ENCODE measurements at regions not wholly inside any gene's neighbourhood (a gene's known extent, or its start where the extent isn't known, plus 50 kb on each side); places are given as distances from the start of the nearest gene placed in this dataset.

GRCh38 chrX:42992199-42992943 is 214.4 kb upstream of the PPP1R2C start:
- Mint-ChIP-seq H3K4me3 (ENCODE audit: unreplicated experiment) (no peak overlapping the region), H3K27me3 (ENCODE audit: unreplicated experiment) (peaks cover 2% of the 10 kb centered on the region), H3K4me1 (ENCODE audit: low read depth, unreplicated experiment) (peaks cover 4% of the 10 kb centered on the region), H3K36me3 (ENCODE audit: unreplicated experiment) (no peaks in the 10 kb centered on the region), H3K9me3 (ENCODE audit: unreplicated experiment) (no peaks in the 10 kb centered on the region), H3K27ac (ENCODE audit: unreplicated experiment) (no peak overlapping the region)
- TF ChIP-seq, protein P1, sequence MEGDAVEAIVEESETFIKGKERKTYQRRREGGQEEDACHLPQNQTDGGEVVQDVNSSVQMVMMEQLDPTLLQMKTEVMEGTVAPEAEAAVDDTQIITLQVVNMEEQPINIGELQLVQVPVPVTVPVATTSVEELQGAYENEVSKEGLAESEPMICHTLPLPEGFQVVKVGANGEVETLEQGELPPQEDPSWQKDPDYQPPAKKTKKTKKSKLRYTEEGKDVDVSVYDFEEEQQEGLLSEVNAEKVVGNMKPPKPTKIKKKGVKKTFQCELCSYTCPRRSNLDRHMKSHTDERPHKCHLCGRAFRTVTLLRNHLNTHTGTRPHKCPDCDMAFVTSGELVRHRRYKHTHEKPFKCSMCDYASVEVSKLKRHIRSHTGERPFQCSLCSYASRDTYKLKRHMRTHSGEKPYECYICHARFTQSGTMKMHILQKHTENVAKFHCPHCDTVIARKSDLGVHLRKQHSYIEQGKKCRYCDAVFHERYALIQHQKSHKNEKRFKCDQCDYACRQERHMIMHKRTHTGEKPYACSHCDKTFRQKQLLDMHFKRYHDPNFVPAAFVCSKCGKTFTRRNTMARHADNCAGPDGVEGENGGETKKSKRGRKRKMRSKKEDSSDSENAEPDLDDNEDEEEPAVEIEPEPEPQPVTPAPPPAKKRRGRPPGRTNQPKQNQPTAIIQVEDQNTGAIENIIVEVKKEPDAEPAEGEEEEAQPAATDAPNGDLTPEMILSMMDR (IDR thresholded peaks at IDR 0.05; ENCODE audit: partially characterized antibody, unreplicated experiment), result no peak
- no peak for DNase-seq

- TF ChIP-seq, protein P1 (IDR thresholded peaks at IDR 0.05; ENCODE audit: partially characterized antibody, unreplicated experiment), result no peak
- no peak overlapping the region for H3K27ac Mint-ChIP-seq (ENCODE audit: unreplicated experiment)
- no peak overlapping the region for H3K4me3 Mint-ChIP-seq (ENCODE audit: unreplicated experiment)
- H3K9me3 Mint-ChIP-seq (ENCODE audit: unreplicated experiment), result no peaks in the 10 kb centered on the region
- H3K36me3 Mint-ChIP-seq (ENCODE audit: unreplicated experiment), result no peaks in the 10 kb centered on the region
- no peaks in the 10 kb centered on the region for H3K27me3 Mint-ChIP-seq (ENCODE audit: unreplicated experiment)
- no peaks in the 10 kb centered on the region for H3K4me1 Mint-ChIP-seq (ENCODE audit: low read depth, unreplicated experiment)
- DNase-seq, result no peak
These were observed 218.9 kb upstream of the PPP1R2C start for GRCh38 chrX:42996861-42997260.

DNA sequence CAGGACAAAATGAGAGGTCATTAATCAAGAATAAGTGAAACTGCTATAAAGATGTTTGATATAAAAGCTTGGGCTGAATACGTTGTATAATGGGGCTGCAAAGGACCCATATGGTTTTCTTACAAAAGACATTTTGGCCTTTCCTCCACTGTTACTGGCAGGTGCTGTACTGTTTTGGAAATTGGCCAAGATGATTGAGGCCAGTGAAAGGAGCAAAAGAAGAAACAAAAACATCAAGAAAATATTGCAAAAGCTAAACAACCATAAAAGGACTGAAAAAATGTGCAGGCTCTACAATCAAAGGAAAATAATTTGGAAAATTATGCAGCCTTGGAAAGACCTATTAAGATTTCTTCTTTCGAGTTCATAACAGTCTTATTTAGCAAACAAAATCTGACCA is 222.2 kb upstream of the PPP1R2C start:
- H3K4me1 Mint-ChIP-seq (ENCODE audit: low read depth, unreplicated experiment), result no peaks in the 10 kb centered on the region
- TF ChIP-seq, protein P1 (IDR thresholded peaks at IDR 0.05; ENCODE audit: partially characterized antibody, unreplicated experiment), result no peak
- no peaks in the 10 kb centered on the region for H3K27me3 Mint-ChIP-seq (ENCODE audit: unreplicated experiment)
- no peak overlapping the region for H3K4me3 Mint-ChIP-seq (ENCODE audit: unreplicated experiment)
- no peaks in the 10 kb centered on the region for H3K9me3 Mint-ChIP-seq (ENCODE audit: unreplicated experiment)
- no peak for DNase-seq
- no peaks in the 10 kb centered on the region for H3K36me3 Mint-ChIP-seq (ENCODE audit: unreplicated experiment)
- no peak overlapping the region for H3K27ac Mint-ChIP-seq (ENCODE audit: unreplicated experiment)

- no peak for DNase-seq
- H3K4me1 Mint-ChIP-seq (ENCODE audit: low read depth, unreplicated experiment), result peaks cover 6% of the 10 kb centered on the region
- TF ChIP-seq, protein P1 (IDR thresholded peaks at IDR 0.05; ENCODE audit: partially characterized antibody, unreplicated experiment), result no peak
- H3K4me3 Mint-ChIP-seq (ENCODE audit: unreplicated experiment), result no peak overlapping the region
- H3K27ac Mint-ChIP-seq (ENCODE audit: unreplicated experiment), result no peak overlapping the region
- H3K9me3 Mint-ChIP-seq (ENCODE audit: unreplicated experiment), result no peaks in the 10 kb centered on the region
- H3K27me3 Mint-ChIP-seq (ENCODE audit: unreplicated experiment), result no peaks in the 10 kb centered on the region
- H3K36me3 Mint-ChIP-seq (ENCODE audit: unreplicated experiment), result no peaks in the 10 kb centered on the region
These were observed 224.7 kb upstream of the PPP1R2C start for GRCh38 chrX:43002526-43003203.

GRCh38 chrX:43003204-43003565 is 225.2 kb upstream of the PPP1R2C start:
- Mint-ChIP-seq H3K4me1 (ENCODE audit: low read depth, unreplicated experiment) (peaks cover 7% of the 10 kb centered on the region), H3K27ac (ENCODE audit: unreplicated experiment) (no peak overlapping the region), H3K9me3 (ENCODE audit: unreplicated experiment) (no peaks in the 10 kb centered on the region), H3K36me3 (ENCODE audit: unreplicated experiment) (no peaks in the 10 kb centered on the region), H3K4me3 (ENCODE audit: unreplicated experiment) (no peak overlapping the region), H3K27me3 (ENCODE audit: unreplicated experiment) (no peaks in the 10 kb centered on the region)
- no peak for DNase-seq
- TF ChIP-seq, protein P1 (IDR thresholded peaks at IDR 0.05; ENCODE audit: partially characterized antibody, unreplicated experiment), result no peak
